Type B pancreatic cell (in vitro differentiated cells): ENCODE measurements at regions not wholly inside any gene's neighbourhood (a gene's known extent, or its start where the extent isn't known, plus 50 kb on each side); places are given as distances from the start of the nearest gene placed in this dataset.

Source experiments
- DNase-seq: peaks from one replicate; pipeline ENCODE4 v3.0.0; 2021; ENCODE audit warnings: mixed read lengths; ENCODE audit not compliant: unreplicated experiment; ENCODE audit errors: extremely low spot score
- H3K27ac Mint-ChIP-seq: 2 replicates; pipeline ENCODE4 v1.8.0; 2021; ENCODE audit warnings: mild to moderate bottlenecking, mixed read lengths
- H3K27me3 Mint-ChIP-seq: 2 replicates; pipeline ENCODE4 v1.8.0; 2021; ENCODE audit warnings: mixed read lengths
- H3K36me3 Mint-ChIP-seq: 2 replicates; pipeline ENCODE4 v1.8.0; 2021; ENCODE audit warnings: mixed read lengths
- H3K4me1 Mint-ChIP-seq: one replicate; pipeline ENCODE4 v1.8.0; 2021; ENCODE audit warnings: mixed read lengths; ENCODE audit not compliant: unreplicated experiment
- H3K4me3 Mint-ChIP-seq: 2 replicates; pipeline ENCODE4 v1.8.0; 2021; ENCODE audit warnings: mild to moderate bottlenecking, mixed read lengths
- H3K9me3 Mint-ChIP-seq: 2 replicates; pipeline ENCODE4 v1.8.0; 2021; ENCODE audit warnings: mixed read lengths
- CTCF ChIP-seq: fragments of 200-600 bp; sonication (generic); conservative IDR thresholded peaks from 2 replicates; pipeline ENCODE4 v1.5.0; 2021; ENCODE audit warnings: antibody characterized with exemption, mild to moderate bottlenecking

GRCh38 chr7:12741951-12742575, 54.6 kb downstream of the ARL4A start:
- no peak overlapping the region for H3K27ac Mint-ChIP-seq
- H3K27me3 Mint-ChIP-seq: no peaks in the 10 kb centered on the region
- H3K9me3 Mint-ChIP-seq: no peaks in the 10 kb centered on the region
- DNase-seq: no peak
- H3K4me1 Mint-ChIP-seq: peaks cover 4% of the 10 kb centered on the region
- no peak for TF ChIP-seq CTCF
- H3K36me3 Mint-ChIP-seq: no peaks in the 10 kb centered on the region
- no peak overlapping the region for H3K4me3 Mint-ChIP-seq

- Mint-ChIP-seq H3K27me3 (no peaks in the 10 kb centered on the region), H3K4me3 (no peak overlapping the region), H3K9me3 (no peaks in the 10 kb centered on the region), H3K36me3 (no peaks in the 10 kb centered on the region), H3K4me1 (peaks cover 4% of the 10 kb centered on the region), H3K27ac (no peak overlapping the region)
- DNase-seq: no peak
- TF ChIP-seq CTCF: no peak
These were observed 58.8 kb downstream of the ARL4A start for GRCh38 chr7:12746211-12746610.

GRCh38 chr7:12747687-12748306, 60.4 kb downstream of the ARL4A start:
- TF ChIP-seq CTCF: no peak
- H3K4me1 Mint-ChIP-seq: peaks cover 5% of the 10 kb centered on the region
- H3K27me3 Mint-ChIP-seq: no peaks in the 10 kb centered on the region
- no peaks in the 10 kb centered on the region for H3K9me3 Mint-ChIP-seq
- no peak for DNase-seq
- no peak overlapping the region for H3K4me3 Mint-ChIP-seq
- H3K36me3 Mint-ChIP-seq: no peaks in the 10 kb centered on the region
- H3K27ac Mint-ChIP-seq: no peak overlapping the region

GRCh38 chr7:12749069-12749468, 61.6 kb downstream of the ARL4A start:
- no peak overlapping the region for H3K27ac Mint-ChIP-seq
- H3K4me1 Mint-ChIP-seq: peaks cover 6% of the 10 kb centered on the region
- peaks cover 2% of the 10 kb centered on the region for H3K9me3 Mint-ChIP-seq
- H3K4me3 Mint-ChIP-seq: no peak overlapping the region
- no peak for DNase-seq
- H3K27me3 Mint-ChIP-seq: no peaks in the 10 kb centered on the region
- no peak for TF ChIP-seq CTCF
- H3K36me3 Mint-ChIP-seq: no peaks in the 10 kb centered on the region

- Mint-ChIP-seq H3K4me1 (peaks cover 9% of the 10 kb centered on the region), H3K4me3 (no peak overlapping the region), H3K36me3 (no peaks in the 10 kb centered on the region), H3K27me3 (no peaks in the 10 kb centered on the region), H3K27ac (no peak overlapping the region), H3K9me3 (peaks cover 8% of the 10 kb centered on the region)
- TF ChIP-seq CTCF: no peak
- no peak for DNase-seq
These were observed 62.3 kb downstream of the ARL4A start for GRCh38 chr7:12749746-12750145.
